Ascending aorta (tissue), 2 donors: ENCODE measurements at regions not wholly inside any gene's neighbourhood (a gene's known extent, or its start where the extent isn't known, plus 50 kb on each side); places are given as distances from the start of the nearest gene placed in this dataset.

ENCODE experiments used
- DNase-seq, 2 donors: peaks; one replicate each; pipeline ENCODE4 v3.0.0-alpha.2; 2019; ENCODE audit warnings: low spot score in 2 of 2
- H3K27ac ChIP-seq, 2 donors: fragments of 200-600 bp; sonication (generic); one replicate each; pipeline ENCODE4 v1.5.1; 2016 to 2017; ENCODE audit warnings: mild to moderate bottlenecking in 1 of 2
- H3K27me3 ChIP-seq: fragments of 200-600 bp; sonication (generic); one replicate; pipeline ENCODE4 v1.5.1; 2017
- H3K36me3 ChIP-seq, 2 donors: fragments of 200-600 bp; sonication (generic); one replicate each; pipeline ENCODE4 v1.5.1; 2016
- H3K4me1 ChIP-seq, 2 donors: fragments of 200-600 bp; sonication (generic); one replicate each; pipeline ENCODE4 v1.5.1; 2016 to 2017; ENCODE audit warnings: mild to moderate bottlenecking in 1 of 2
- H3K4me3 ChIP-seq, 2 donors: fragments of 200-600 bp; sonication (generic); one replicate each; pipeline ENCODE4 v1.5.1; 2016 to 2017; ENCODE audit warnings: mild to moderate bottlenecking in 1 of 2
- H3K9me3 ChIP-seq, 2 donors: fragments of 200-600 bp; sonication (generic); one replicate each; pipeline ENCODE4 v1.5.1; 2016
- intact Hi-C: fragments of 100-400 bp; cut with DNase I; formaldehyde crosslinking; loops from one replicate; pipeline ENCODE4 v1.15.1; 2023
- TF ChIP-seq, protein P1 (sequence below), 3 experiments: fragments of 200-600 bp in 2 of 3; fragments of 450-650 bp in 1 of 3; sonication (generic) in 2 of 3; IDR thresholded peaks; one replicate each; pipeline ENCODE4 v1.5.1; 2016 to 2019; ENCODE audit warnings: antibody characterized with exemption in 3 of 3, mild to moderate bottlenecking in 1 of 3, moderate library complexity in 1 of 3

DNA sequence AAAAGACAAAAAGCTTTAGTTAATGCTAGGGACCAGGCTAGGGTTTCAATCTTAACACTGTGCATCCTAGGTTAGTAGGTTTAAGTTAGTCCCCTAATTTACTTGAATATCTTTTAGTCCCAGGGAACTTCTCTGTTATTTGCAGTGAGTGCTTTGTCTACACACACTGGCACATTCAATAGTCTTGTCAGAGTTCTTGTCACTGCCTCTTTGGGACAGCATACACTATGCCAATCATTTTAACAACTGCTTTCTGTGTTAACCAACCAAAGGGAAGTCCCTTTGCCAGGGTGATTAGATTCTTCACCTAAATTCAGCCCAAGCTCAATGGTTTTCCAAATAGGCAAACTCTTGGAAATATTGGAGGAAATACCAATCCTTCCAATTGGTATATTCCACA, 221.8 kb upstream of the IGFBP7 start:
- Histone ChIP-seq H3K9me3 (no peaks in the 10 kb centered on the region), H3K27me3 (no peaks in the 10 kb centered on the region), H3K36me3 (no peaks in the 10 kb centered on the region), H3K27ac (no peak overlapping the region), H3K4me1 (no peaks in the 10 kb centered on the region), H3K4me3 (no peak overlapping the region)
- intact Hi-C loops = no loop called here
- TF ChIP-seq, protein P1, sequence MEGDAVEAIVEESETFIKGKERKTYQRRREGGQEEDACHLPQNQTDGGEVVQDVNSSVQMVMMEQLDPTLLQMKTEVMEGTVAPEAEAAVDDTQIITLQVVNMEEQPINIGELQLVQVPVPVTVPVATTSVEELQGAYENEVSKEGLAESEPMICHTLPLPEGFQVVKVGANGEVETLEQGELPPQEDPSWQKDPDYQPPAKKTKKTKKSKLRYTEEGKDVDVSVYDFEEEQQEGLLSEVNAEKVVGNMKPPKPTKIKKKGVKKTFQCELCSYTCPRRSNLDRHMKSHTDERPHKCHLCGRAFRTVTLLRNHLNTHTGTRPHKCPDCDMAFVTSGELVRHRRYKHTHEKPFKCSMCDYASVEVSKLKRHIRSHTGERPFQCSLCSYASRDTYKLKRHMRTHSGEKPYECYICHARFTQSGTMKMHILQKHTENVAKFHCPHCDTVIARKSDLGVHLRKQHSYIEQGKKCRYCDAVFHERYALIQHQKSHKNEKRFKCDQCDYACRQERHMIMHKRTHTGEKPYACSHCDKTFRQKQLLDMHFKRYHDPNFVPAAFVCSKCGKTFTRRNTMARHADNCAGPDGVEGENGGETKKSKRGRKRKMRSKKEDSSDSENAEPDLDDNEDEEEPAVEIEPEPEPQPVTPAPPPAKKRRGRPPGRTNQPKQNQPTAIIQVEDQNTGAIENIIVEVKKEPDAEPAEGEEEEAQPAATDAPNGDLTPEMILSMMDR (IDR thresholded peaks at IDR 0.05) = no peak
- no peak for DNase-seq

DNA sequence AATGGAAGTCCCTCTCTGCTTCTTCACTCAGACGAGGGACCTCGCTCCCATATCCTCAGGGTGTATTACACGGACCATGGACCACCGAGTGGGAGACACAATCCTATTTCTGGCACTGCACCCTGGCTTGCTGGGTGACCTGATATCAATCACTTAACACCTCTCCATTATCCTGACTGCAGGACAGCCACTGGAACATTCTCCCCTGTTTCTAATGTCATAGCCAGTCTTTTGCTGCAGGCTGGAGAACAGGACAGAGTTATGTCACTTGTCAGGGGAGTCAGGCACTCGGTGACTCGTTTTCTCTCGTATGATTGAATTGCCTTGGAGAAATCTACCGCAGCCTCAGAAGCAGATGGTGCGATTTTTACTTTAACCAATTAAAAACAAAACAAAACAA, 219.1 kb upstream of the IGFBP7 start:
- intact Hi-C loops = loop anchor here (10.0 kb wide), 1 partner anchor 154 kb away; no protein-coding TSS in a partner anchor
- Histone ChIP-seq H3K9me3 (no peaks in the 10 kb centered on the region), H3K4me3 (no peak overlapping the region), H3K36me3 (no peaks in the 10 kb centered on the region), H3K27ac (no peak overlapping the region), H3K27me3 (no peaks in the 10 kb centered on the region), H3K4me1 (no peaks in the 10 kb centered on the region)
- TF ChIP-seq, protein P1 (IDR thresholded peaks at IDR 0.05) = no peak
- DNase-seq = no peak

GRCh38 chr4:57324673-57325307, 214.6 kb upstream of the IGFBP7 start:
- no peaks in the 10 kb centered on the region for H3K9me3 ChIP-seq
- TF ChIP-seq, protein P1 (IDR thresholded peaks at IDR 0.05) = no peak
- no peak overlapping the region for H3K27ac ChIP-seq
- DNase-seq = no peak
- H3K4me3 ChIP-seq = no peak overlapping the region
- H3K27me3 ChIP-seq = no peaks in the 10 kb centered on the region
- no peaks in the 10 kb centered on the region for H3K4me1 ChIP-seq
- intact Hi-C loops = loop anchor here (10.0 kb wide), 1 partner anchor 150 kb away; no protein-coding TSS in a partner anchor
- no peaks in the 10 kb centered on the region for H3K36me3 ChIP-seq

GRCh38 chr4:57320849-57321248, 210.7 kb upstream of the IGFBP7 start:
- H3K27me3 ChIP-seq = no peaks in the 10 kb centered on the region
- H3K36me3 ChIP-seq = no peaks in the 10 kb centered on the region
- H3K4me1 ChIP-seq = no peaks in the 10 kb centered on the region
- intact Hi-C loops = loop anchor here (10.0 kb wide), 1 partner anchor 146 kb away; no protein-coding TSS in a partner anchor
- TF ChIP-seq, protein P1 (IDR thresholded peaks at IDR 0.05) = no peak
- no peak overlapping the region for H3K27ac ChIP-seq
- no peak overlapping the region for H3K4me3 ChIP-seq
- no peaks in the 10 kb centered on the region for H3K9me3 ChIP-seq
- no peak for DNase-seq

GRCh38 chr4:57320217-57320616, 210.0 kb upstream of the IGFBP7 start:
- intact Hi-C loops = loop anchor here (10.0 kb wide), 1 partner anchor 145 kb away; no protein-coding TSS in a partner anchor
- TF ChIP-seq, protein P1 (IDR thresholded peaks at IDR 0.05) = no peak
- Histone ChIP-seq H3K27me3 (no peaks in the 10 kb centered on the region), H3K36me3 (no peaks in the 10 kb centered on the region), H3K27ac (no peak overlapping the region), H3K9me3 (no peaks in the 10 kb centered on the region), H3K4me3 (no peak overlapping the region), H3K4me1 (no peaks in the 10 kb centered on the region)
- DNase-seq = no peak
